Upper lobe of right lung (tissue), 1 donor: ENCODE measurements at regions not wholly inside any gene's neighbourhood (a gene's known extent, or its start where the extent isn't known, plus 50 kb on each side); places are given as distances from the start of the nearest gene placed in this dataset.

ENCODE experiments used
- ATAC-seq: fragments of 200-7000 bp; cut with Tn5 transposase; one replicate; pipeline ENCODE4 v1.9.1; 2020; ENCODE audit warnings: mild to moderate bottlenecking, moderate library complexity
- DNase-seq: peaks from one replicate; pipeline ENCODE4 v3.0.0-alpha.2; 2020
- H3K27ac ChIP-seq: fragments of 200-600 bp; one replicate; pipeline ENCODE4 v1.8.0; 2022
- H3K27me3 ChIP-seq: fragments of 200-600 bp; one replicate; pipeline ENCODE4 v1.8.0; 2022; ENCODE audit warnings: mild to moderate bottlenecking
- H3K36me3 ChIP-seq: fragments of 200-600 bp; one replicate; pipeline ENCODE4 v1.8.0; 2022
- H3K4me1 ChIP-seq: fragments of 200-600 bp; one replicate; pipeline ENCODE4 v1.8.0; 2022
- H3K4me3 ChIP-seq: fragments of 200-600 bp; one replicate; pipeline ENCODE4 v1.8.0; 2022; ENCODE audit warnings: mild to moderate bottlenecking
- H3K9me3 ChIP-seq: fragments of 200-600 bp; one replicate; pipeline ENCODE4 v1.8.0; 2022
- intact Hi-C: fragments of 100-400 bp; cut with DNase I; formaldehyde crosslinking; loops from one replicate; pipeline ENCODE4 v1.11.0; 2022
- TF ChIP-seq, protein P1 (sequence below): fragments of 200-600 bp; IDR thresholded peaks from one replicate; pipeline ENCODE4 v1.8.0; 2022; ENCODE audit warnings: antibody characterized with exemption
- donor health status: DM: no; HTN: yes; CAD: no; lungs with severe emphysema.

DNA sequence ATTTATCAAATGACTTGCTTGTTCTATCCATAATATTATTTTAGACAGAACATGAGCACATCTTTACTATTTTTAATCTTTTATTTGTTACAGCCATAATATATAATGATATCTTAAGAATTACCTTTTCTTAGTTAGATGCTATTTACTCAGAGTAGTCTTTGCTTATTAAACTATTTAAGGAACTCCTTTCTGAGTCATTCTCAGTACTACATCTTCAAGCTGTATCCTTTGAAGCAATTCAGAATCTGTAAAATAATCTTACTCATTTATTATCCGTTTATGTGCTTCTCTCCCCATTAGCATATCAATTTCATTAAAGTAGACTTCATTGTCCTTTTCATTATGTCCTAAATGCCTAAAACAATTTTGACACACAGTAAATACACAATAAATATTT is 240.4 kb upstream of the FAR2 start:
- no peaks in the 10 kb centered on the region for H3K4me1 ChIP-seq
- DNase-seq = no peak
- no peaks in the 10 kb centered on the region for H3K27me3 ChIP-seq
- H3K9me3 ChIP-seq = peaks cover 11% of the 10 kb centered on the region
- TF ChIP-seq, protein P1, sequence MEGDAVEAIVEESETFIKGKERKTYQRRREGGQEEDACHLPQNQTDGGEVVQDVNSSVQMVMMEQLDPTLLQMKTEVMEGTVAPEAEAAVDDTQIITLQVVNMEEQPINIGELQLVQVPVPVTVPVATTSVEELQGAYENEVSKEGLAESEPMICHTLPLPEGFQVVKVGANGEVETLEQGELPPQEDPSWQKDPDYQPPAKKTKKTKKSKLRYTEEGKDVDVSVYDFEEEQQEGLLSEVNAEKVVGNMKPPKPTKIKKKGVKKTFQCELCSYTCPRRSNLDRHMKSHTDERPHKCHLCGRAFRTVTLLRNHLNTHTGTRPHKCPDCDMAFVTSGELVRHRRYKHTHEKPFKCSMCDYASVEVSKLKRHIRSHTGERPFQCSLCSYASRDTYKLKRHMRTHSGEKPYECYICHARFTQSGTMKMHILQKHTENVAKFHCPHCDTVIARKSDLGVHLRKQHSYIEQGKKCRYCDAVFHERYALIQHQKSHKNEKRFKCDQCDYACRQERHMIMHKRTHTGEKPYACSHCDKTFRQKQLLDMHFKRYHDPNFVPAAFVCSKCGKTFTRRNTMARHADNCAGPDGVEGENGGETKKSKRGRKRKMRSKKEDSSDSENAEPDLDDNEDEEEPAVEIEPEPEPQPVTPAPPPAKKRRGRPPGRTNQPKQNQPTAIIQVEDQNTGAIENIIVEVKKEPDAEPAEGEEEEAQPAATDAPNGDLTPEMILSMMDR = no peak
- intact Hi-C loops = no loop called here
- no peak for ATAC-seq
- no peak overlapping the region for H3K4me3 ChIP-seq
- H3K27ac ChIP-seq = no peak overlapping the region
- no peaks in the 10 kb centered on the region for H3K36me3 ChIP-seq

DNA sequence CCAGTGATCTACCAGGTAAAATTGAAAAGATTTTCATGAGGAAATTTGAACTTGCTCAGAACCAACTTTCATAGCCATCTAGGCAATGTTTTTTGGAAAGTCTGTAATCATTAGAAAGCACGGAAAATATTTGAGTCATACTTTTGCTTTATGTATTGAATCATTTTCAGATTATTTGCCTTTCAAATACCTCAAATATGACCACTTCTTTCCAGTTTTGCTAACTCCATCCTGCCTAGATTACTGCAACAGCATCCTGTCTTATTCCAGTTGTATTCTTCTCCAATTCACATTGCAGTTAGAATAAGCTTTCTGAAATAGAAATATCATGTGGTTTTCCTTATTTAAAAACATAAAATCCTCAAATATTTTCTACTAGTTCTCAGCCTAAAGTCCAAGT is 239.8 kb upstream of the FAR2 start:
- no peak overlapping the region for H3K27ac ChIP-seq
- DNase-seq (no peak), ATAC-seq (no peak)
- no peaks in the 10 kb centered on the region for H3K36me3 ChIP-seq
- intact Hi-C loops = no loop called here
- no peak overlapping the region for H3K4me3 ChIP-seq
- no peaks in the 10 kb centered on the region for H3K4me1 ChIP-seq
- H3K9me3 ChIP-seq = peaks cover 15% of the 10 kb centered on the region
- no peaks in the 10 kb centered on the region for H3K27me3 ChIP-seq
- TF ChIP-seq, protein P1 = no peak

DNA sequence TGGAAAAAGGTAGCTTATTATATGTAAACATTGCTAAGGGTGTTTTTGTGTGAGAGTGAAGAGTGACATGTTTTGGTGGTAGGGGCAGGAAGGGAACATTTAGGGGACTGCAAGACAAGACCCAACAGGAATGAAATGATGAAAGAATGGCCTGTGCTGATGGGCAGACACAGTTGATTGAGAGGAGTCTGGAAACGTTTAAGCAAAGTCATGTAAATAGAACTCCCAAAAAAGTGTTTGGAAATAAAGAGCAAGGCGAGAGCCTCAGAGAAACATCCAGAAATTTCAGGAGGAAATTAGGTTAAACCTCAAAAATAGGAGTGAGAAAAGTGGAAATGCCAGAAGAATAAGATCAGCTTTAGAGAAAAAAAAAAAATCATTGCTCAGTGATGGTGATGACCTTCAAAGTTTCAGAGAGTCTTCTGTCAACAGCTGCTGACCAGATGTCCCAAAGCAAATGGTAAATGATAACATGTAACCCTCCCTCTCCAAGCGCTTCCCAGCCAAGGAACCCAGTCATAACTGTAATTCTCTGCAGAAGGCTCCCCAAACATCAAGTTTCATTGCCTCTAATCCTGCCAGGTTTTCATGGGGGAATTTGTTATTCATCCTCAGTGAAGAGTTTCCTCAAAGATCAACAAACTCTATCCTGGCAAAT is 223.2 kb upstream of the FAR2 start:
- Histone ChIP-seq H3K27me3 (no peaks in the 10 kb centered on the region), H3K9me3 (no peaks in the 10 kb centered on the region), H3K4me1 (no peaks in the 10 kb centered on the region), H3K4me3 (no peak overlapping the region), H3K27ac (no peak overlapping the region), H3K36me3 (no peaks in the 10 kb centered on the region)
- DNase-seq (no peak), ATAC-seq (no peak)
- intact Hi-C loops = no loop called here
- TF ChIP-seq, protein P1 = no peak

DNA sequence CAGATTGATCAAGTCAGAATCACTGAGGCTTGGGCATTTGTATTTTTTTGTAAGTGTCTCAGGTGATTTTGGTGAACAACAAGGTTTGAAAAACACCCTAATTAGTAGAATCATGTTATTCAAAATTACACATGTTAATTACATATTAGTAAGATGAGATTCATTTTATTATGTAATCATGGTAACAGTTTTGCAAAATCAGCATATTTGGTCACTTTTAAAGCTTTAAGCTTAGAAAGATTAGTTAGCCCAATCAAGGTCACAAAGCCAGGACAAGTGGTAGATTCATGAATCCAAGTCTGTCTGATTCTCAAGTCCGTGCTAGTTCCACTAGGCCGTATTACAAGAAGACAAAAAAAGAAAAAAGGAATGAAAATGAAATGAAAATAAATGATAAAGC is 218.4 kb upstream of the FAR2 start:
- DNase-seq = no peak
- no peak overlapping the region for H3K4me3 ChIP-seq
- H3K27me3 ChIP-seq = no peaks in the 10 kb centered on the region
- ATAC-seq = no peak
- no peaks in the 10 kb centered on the region for H3K4me1 ChIP-seq
- no peaks in the 10 kb centered on the region for H3K36me3 ChIP-seq
- no peak overlapping the region for H3K27ac ChIP-seq
- intact Hi-C loops = no loop called here
- H3K9me3 ChIP-seq = no peaks in the 10 kb centered on the region
- TF ChIP-seq, protein P1 = no peak

DNA sequence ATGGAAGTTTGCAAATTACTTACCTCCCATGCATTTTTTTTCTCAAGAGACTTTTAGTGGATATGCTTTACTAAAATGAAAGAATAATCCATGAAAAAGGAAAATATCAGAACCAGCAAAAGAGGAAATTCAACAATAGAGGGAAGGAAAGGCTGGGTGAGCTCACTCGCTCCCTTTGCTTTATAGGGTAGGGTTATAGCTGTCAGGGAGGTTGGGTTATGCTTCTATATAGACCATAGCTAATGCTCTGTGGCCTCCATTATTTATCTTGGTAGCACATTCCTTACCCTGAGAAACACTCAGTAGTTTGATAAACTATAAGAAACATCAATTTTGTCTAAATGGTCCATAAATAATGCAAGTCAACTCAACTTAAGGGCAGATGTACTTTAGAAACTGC is 215.9 kb upstream of the FAR2 start:
- no peaks in the 10 kb centered on the region for H3K9me3 ChIP-seq
- intact Hi-C loops = no loop called here
- TF ChIP-seq, protein P1 = no peak
- H3K4me1 ChIP-seq = no peaks in the 10 kb centered on the region
- H3K4me3 ChIP-seq = no peak overlapping the region
- no peak overlapping the region for H3K27ac ChIP-seq
- H3K36me3 ChIP-seq = no peaks in the 10 kb centered on the region
- DNase-seq (no peak), ATAC-seq (no peak)
- H3K27me3 ChIP-seq = no peaks in the 10 kb centered on the region
